EL (cell line): ENCODE measurements at regions not wholly inside any gene's neighbourhood (a gene's known extent, or its start where the extent isn't known, plus 50 kb on each side); places are given as distances from the start of the nearest gene placed in this dataset.
"Not testable (repeated sequence)": the region's sequence is repeated elsewhere in the genome, so short reads cannot be mapped to it uniquely, and the experiment has no call there.

ENCODE experiments used
- DNase-seq: peaks from one replicate; pipeline ENCODE4 v3.0.0-alpha.2; 2016

GRCh38 chr3:180421721-180422120 is 180.2 kb upstream of the TTC14 start:
- DNase-seq = no peak

GRCh38 chr3:180424305-180424704 is 177.7 kb upstream of the TTC14 start:
- not testable (repeated sequence) for DNase-seq

GRCh38 chr3:180430896-180431295 is 171.1 kb upstream of the TTC14 start:
- peak; percentile 28 for DNase-seq

- peak; percentile 81 for DNase-seq
Measured at GRCh38 chr3:180433152-180433551, 168.8 kb upstream of the TTC14 start.

GRCh38 chr3:180447136-180447535 is 154.8 kb upstream of the TTC14 start:
- DNase-seq = peak; percentile 55

- DNase-seq = not testable (repeated sequence)
Measured at GRCh38 chr3:180448407-180448806, 153.6 kb upstream of the TTC14 start.

- DNase-seq = no peak
Measured at GRCh38 chr3:180457225-180457624, 144.7 kb upstream of the TTC14 start.

- DNase-seq = peak; percentile 4
Measured at GRCh38 chr3:180466401-180467011, 135.5 kb upstream of the TTC14 start.

- no peak for DNase-seq
Measured at GRCh38 chr3:180467177-180467576, 134.8 kb upstream of the TTC14 start.

GRCh38 chr3:180469149-180469548 is 132.8 kb upstream of the TTC14 start:
- no peak for DNase-seq

- DNase-seq = no peak
Measured at GRCh38 chr3:180478695-180479094, 123.3 kb upstream of the TTC14 start.

GRCh38 chr3:180492047-180492446 is 109.9 kb upstream of the TTC14 start:
- no peak for DNase-seq

GRCh38 chr3:180496995-180497394 is 105.0 kb upstream of the TTC14 start:
- no peak for DNase-seq

GRCh38 chr3:180516368-180516767 is 85.6 kb upstream of the TTC14 start:
- DNase-seq = no peak

- no peak for DNase-seq
Measured at GRCh38 chr3:180523040-180523439, 78.9 kb upstream of the TTC14 start.

GRCh38 chr3:180528843-180529242 is 73.1 kb upstream of the TTC14 start:
- no peak for DNase-seq

- no peak for DNase-seq
Measured at GRCh38 chr3:180529778-180530177, 72.2 kb upstream of the TTC14 start.

GRCh38 chr3:180530276-180530675 is 71.7 kb upstream of the TTC14 start:
- DNase-seq = no peak

- no peak for DNase-seq
Measured at GRCh38 chr3:180531303-180532278, 70.4 kb upstream of the TTC14 start.

- no peak for DNase-seq
Measured at GRCh38 chr3:180534828-180535227, 67.1 kb upstream of the TTC14 start.

GRCh38 chr3:180538493-180538892 is 63.5 kb upstream of the TTC14 start:
- no peak for DNase-seq

- DNase-seq = no peak
Measured at GRCh38 chr3:180543877-180544276, 58.1 kb upstream of the TTC14 start.

GRCh38 chr3:180546863-180547262 is 55.1 kb upstream of the TTC14 start:
- no peak for DNase-seq

- no peak for DNase-seq
Measured at GRCh38 chr3:180548050-180548449, 53.9 kb upstream of the TTC14 start.
